ENCODE measurements at regions not wholly inside any gene's neighbourhood (a gene's known extent, or its start where the extent isn't known, plus 50 kb on each side); places are given as distances from the start of the nearest gene placed in this dataset.

- TF ChIP-seq CTCF (IDR thresholded peaks at IDR 0.05) = no peak
- no peak for TF ChIP-seq POLR2AphosphoS5 (IDR thresholded peaks at IDR 0.05; ENCODE audit: low read depth, low read length)
These were observed 469.7 kb upstream of the JAG1 start for GRCh38 chr20:11143481-11143880.

All from Panc1 (cell line).